HCEC 1CT (cell line): ENCODE measurements at regions not wholly inside any gene's neighbourhood (a gene's known extent, or its start where the extent isn't known, plus 50 kb on each side); places are given as distances from the start of the nearest gene placed in this dataset.
"Not testable (repeated sequence)": the region's sequence is repeated elsewhere in the genome, so short reads cannot be mapped to it uniquely, and the experiment has no call there.

Source experiments
- DNase-seq: peaks from one replicate; pipeline ENCODE4 v3.0.0-alpha.2; 2017

DNA sequence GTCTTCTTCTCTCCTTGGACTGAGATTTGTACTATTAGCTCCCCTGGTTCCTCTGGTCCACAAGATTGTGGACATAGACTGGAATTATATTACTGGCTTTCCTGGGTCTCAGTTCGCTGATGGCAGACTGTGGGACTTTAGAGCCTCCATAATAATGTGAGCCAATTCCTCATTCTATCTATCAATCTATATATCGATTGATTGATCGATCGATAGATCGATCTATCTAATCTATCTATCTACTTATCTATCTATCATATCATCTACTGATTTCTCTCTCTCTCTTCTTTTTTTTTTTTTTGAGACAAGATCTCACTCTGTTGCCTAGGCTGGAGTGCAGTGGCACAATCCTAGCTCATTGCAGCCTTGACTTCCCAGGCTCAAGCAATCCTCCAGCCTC is 51.5 kb upstream of the DDR1 start:
- DNase-seq = no peak

DNA sequence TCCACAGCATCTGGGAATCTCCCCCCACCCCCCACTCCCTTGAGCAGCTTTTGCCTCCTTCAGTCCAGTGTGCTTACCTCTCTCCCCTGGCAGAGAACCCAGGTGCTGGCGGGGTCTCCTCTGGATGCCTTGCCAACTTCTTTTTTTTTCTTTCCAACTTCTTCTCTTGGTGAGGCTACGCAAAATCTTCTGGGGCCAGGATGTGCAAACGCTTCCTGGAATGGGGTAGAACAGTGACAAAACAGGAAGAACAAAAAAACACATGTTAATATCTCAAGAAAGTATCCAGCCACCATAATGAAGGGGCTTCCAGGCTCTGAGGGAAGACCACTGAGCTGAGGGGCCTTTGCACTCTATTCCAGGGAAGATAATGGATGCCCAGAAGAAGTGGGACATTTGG is 53.9 kb upstream of the DDR1 start:
- DNase-seq = no peak

DNA sequence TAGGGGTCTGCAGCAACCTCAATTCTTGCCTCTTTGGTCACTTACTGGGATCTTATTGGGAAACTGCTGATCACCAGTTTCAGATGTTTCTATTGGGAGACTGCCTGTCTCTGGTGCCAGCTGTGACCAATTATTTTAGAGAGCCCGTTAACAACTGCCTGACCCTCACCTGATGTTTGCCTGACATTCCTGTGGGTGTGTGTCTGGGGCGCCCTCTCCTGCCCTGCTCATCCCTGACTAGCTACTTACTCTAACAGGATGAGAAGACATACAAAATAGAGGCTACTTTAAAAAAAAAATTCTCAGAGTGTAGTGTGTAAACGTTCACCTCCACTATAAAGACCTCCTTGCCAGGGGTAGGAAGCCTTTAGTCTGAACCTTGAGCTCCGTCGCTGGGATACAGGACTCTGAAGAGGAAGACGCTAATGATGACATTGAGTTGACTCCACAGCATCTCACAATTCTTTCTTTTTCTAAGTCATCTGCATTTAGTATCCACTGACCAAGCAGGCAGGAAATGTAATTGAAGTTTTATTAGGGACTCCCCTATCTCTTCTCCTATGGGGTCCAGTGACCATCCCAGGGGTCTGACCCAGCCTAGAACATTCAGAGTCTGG is 54.6 kb upstream of the DDR1 start:
- no peak for DNase-seq

DNA sequence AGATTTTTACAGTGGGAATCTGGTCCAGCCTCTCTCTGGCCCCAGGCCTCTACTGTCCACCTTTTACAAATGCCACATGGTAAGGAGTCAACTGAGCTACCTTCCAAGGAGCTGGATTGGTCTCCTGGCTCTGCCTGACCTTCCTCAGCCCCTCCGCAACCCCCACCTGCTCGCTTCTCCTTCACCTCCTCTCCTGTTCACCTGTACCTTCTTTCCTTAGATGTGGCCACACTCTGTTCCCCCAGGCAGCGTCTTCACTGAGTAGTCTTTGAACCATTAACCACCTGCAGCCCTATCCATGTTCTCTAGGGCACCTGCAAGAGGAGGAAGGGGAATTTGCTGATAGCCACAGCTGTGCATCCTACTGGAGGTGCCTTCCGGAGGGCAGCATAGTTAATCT is 55.3 kb upstream of the DDR1 start:
- DNase-seq = no peak

- DNase-seq = peak; percentile 83
Measured at GRCh38 chr6:30828027-30828962, 56.0 kb upstream of the DDR1 start.

DNA sequence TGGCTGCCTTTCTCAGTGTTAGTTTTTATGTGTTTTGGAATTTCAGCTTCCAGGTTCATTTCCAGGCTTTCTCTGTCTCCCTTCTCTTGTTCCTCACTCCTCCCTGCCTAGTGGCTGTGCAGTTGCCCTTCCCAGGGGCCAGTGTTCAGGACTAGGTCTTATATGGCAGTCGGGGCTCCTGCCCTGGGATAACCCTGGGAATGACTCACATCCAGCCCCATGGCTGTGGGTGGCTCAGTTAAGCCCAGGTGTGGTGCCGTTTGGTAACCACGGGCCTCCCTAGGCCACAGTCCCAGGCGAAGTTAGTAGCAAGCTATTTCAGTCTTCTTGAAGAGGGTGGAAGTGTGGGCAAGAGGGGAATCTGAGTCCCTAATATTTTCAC is 57.4 kb upstream of the DDR1 start:
- DNase-seq = peak; percentile 52

- no peak for DNase-seq
Measured at GRCh38 chr6:30824698-30825097, 59.6 kb upstream of the DDR1 start.

DNA sequence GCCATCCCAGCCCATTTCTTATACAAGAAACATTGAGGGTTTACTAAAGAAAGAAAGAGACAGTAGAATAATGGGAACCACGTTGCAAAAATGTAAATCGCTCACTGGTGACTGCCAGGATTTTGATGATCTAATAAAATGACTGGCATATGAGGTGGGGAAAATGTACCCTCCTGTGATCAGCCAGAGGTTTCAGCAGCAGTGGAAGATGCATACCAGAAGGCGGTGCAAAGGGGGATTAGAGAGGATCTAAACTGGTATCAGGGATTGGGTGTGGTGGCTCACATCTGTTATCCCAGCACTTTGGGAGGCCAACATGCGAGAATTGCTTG is 60.8 kb upstream of the DDR1 start:
- DNase-seq = no peak

GRCh38 chr6:30821862-30822784 is 62.2 kb upstream of the DDR1 start:
- peak; percentile 39 for DNase-seq

DNA sequence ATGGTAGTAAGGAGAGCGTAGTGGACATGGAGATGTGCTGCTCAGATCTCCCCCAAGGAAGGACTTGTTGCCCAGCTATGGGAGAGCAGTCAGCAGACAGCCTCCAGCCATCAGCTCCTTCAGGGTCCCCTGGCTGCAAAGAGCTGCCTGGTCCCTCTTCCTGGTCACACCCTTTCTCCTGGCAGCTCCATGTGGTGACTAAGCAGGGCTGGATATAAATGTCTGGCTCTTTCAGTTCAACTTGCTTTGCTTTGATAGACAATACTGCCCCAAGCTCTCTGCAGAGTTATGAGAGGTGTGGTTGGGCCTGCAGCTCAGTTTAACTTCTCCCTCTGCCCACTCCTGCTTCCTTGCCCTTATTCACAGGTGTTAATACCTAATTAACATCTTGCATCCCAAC is 64.1 kb upstream of the DDR1 start:
- peak; percentile 80 for DNase-seq

DNA sequence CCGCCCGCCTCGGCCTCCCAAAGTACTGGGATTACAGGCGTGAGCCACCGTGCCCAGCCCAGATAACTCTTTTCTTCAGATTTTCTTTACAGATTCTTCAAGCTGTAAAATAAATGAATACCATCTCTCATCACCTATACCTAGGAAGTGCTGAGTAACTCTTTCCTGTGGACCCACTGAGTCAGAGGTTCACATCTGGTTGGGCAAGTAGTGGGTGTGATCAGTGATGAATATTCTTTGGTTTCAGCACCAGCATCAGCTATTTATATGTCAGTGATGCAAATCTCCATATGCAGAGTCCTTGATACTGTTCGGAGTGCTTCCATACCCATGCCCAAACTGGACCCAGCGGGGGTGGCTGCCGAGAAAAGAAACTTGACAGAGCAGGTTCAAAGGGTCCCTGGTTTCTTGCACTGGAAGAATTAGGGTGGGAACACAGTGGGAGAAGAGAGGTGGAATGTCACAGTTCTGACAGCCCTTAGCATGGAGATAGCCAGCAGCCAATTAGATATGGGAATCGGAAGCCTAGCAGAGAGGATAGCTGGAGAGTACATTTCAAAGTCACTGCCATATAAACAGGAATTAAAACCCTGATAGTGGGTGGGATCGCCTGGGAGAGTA is 64.9 kb upstream of the DDR1 start:
- peak; percentile 48 for DNase-seq

GRCh38 chr6:30818391-30818841 is 65.9 kb upstream of the DDR1 start:
- DNase-seq = peak; percentile 95

- DNase-seq = no peak
Measured at GRCh38 chr6:30816791-30817739, 67.3 kb upstream of the DDR1 start.

DNA sequence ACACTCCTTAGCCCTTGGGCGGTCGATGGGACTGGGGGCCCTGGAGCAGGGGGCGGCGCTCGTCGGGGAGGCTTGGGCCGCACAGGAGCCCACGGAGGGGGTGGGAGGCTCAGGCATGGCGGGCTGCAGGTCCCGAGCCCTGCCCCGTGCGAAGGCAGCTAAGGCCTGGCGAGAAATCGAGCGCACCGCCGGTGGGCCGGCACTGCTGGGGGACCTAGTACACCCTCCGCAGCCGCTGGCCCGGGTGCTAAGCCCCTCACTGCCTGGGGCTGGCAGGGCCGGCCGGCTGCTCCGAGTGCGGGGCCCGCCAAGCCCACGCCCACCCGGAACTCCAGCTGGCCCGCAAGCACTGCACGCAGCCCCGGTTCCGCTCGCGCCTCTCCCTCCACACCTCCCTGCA is 68.0 kb upstream of the DDR1 start:
- DNase-seq = not testable (repeated sequence)

DNA sequence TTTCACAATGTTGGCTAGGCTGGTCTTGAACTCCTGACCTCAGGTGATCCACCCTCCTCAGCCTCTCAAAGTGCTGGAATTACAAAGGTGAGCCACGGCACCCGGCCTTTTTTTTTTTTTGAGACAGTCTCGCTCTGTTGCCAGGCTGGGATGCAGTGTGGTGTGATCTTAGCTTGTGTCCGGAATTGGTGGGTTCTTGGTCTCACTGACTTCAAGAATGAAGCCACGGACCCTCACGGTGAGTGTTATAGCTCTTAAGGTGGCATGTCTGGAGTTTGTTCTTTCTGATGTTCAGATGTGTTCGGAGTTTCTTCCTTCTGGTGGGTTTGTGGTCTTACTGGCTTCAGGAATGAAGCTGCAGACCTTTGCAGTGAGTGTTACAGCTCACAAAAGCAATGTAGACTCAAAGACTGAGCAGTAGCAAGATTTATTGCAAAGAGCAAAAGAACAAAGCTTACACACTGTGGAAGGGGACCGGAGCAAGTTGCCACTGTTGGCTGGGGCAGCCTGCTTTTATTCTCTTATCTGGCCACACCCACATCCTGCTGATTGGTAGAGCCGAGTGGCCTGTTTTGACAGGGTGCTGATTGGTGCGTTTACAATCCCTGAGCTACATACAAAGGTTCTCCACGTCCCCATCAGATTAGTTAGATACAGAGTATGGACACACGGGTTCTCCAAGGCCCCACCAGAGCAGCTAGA is 69.1 kb upstream of the DDR1 start:
- DNase-seq = not testable (repeated sequence)

DNA sequence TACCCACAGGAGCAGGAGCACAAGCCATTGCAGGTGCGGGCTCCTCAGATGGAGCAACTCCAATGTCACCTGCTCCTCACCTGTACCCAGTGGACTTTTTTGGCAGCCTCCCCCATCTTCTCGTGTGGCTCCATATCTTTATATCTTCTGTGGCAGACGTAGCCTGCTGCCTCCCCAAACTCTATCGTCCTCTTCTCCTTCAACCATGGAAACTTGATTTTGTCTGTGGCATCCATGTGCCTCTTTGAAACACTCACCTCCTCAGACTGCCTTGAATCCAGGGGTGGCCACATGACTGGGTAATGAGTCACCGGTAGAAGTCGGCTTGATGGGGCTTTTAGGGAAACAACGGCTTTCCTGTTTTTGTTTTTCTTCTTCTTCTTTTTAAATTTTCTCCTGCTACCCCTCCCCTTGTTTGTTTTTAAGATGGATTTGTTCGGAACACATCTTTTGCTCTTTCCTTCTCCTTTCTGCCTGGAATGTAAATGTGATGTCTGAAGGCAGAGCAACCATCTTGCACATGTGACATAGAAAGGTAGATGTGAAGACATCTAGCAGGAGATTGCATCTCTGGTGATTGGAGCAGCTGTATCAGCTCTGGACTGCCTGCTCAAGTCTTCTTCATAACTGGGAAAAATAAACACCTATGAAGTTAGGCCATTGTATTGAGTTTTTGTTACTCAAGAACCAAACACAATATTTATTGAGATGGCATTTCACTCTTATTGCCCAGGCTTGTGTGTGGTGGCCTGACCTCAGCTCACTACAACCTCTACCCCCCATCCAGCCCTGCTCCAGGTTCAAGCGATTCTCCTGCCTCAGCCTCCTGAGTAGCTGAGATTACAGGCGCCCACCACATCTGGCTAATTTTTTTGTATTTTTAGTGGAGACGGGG is 69.9 kb upstream of the DDR1 start:
- DNase-seq = peak; percentile 86

GRCh38 chr6:30813631-30814145 is 69.3 kb upstream of the IER3 start:
- DNase-seq = no peak

GRCh38 chr6:30810813-30811339 is 66.5 kb upstream of the IER3 start:
- DNase-seq = no peak

DNA sequence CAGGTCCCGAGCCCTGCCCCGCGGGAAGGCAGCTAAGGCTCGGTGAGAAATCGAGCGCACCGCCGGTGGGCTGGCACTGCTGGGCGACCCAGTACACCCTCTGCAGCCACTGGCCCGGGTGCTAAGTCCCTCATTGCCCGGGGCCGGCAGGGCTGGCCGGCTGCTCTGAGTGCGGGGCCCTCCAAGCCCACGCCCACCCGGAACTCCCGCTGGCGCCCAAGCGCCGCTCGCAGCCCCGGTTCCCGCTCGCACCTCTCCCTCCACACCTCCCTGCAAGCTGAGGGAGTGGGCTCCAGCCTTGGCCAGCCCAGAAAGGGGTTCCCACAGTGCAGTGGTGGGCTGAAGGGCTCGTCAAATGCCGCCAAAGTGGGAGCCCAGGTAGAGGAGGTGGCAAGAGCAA is 63.2 kb upstream of the IER3 start:
- DNase-seq = not testable (repeated sequence)
